ENCODE measurements at regions not wholly inside any gene's neighbourhood (a gene's known extent, or its start where the extent isn't known, plus 50 kb on each side); places are given as distances from the start of the nearest gene placed in this dataset.

- TF ChIP-seq ELF1 (IDR thresholded peaks at IDR 0.05; ENCODE audit: borderline replicate concordance, low read depth), result no peak
- TF ChIP-seq POLR2AphosphoS5 (IDR thresholded peaks at IDR 0.05; ENCODE audit: low read depth, low read length), result no peak
- TF ChIP-seq POLR2A (IDR thresholded peaks at IDR 0.05; ENCODE audit: borderline replicate concordance, extremely low read depth, insufficient read depth, insufficient read length), result no peak
- TF ChIP-seq, protein P1, sequence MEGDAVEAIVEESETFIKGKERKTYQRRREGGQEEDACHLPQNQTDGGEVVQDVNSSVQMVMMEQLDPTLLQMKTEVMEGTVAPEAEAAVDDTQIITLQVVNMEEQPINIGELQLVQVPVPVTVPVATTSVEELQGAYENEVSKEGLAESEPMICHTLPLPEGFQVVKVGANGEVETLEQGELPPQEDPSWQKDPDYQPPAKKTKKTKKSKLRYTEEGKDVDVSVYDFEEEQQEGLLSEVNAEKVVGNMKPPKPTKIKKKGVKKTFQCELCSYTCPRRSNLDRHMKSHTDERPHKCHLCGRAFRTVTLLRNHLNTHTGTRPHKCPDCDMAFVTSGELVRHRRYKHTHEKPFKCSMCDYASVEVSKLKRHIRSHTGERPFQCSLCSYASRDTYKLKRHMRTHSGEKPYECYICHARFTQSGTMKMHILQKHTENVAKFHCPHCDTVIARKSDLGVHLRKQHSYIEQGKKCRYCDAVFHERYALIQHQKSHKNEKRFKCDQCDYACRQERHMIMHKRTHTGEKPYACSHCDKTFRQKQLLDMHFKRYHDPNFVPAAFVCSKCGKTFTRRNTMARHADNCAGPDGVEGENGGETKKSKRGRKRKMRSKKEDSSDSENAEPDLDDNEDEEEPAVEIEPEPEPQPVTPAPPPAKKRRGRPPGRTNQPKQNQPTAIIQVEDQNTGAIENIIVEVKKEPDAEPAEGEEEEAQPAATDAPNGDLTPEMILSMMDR (IDR thresholded peaks at IDR 0.05 in 2 of 3, conservative IDR thresholded peaks at IDR 0.05 in 1 of 3; ENCODE audit: borderline replicate concordance in 1 of 3, insufficient read depth in 1 of 3, low read depth in 2 of 3, low read length in 2 of 3), result no peak
- TF ChIP-seq ZBTB33 (IDR thresholded peaks at IDR 0.05; ENCODE audit: extremely low read depth, insufficient replicate concordance, low read length), result no peak
- no peak for TF ChIP-seq REST (IDR thresholded peaks at IDR 0.05; ENCODE audit: low read depth)
- TF ChIP-seq FOSL1 (IDR thresholded peaks at IDR 0.05; ENCODE audit: low read depth), result no peak
- TF ChIP-seq SP1 (IDR thresholded peaks at IDR 0.05; ENCODE audit: low read depth), result no peak
- no peak for TF ChIP-seq ATF3 (IDR thresholded peaks at IDR 0.05)
- no peak for TF ChIP-seq CBX3 (IDR thresholded peaks at IDR 0.05; ENCODE audit: low read depth)
- TF ChIP-seq EZH2 (IDR thresholded peaks at IDR 0.05), result no peak
- TF ChIP-seq SIN3A (IDR thresholded peaks at IDR 0.05; ENCODE audit: low read depth), result no peak
- TF ChIP-seq EGR1 (IDR thresholded peaks at IDR 0.05; ENCODE audit: low read depth), result no peak
- no peak for TF ChIP-seq TCF7L2 (IDR thresholded peaks at IDR 0.05; ENCODE audit: borderline replicate concordance, extremely low read depth, insufficient read depth, insufficient read length)
- H3K79me2 ChIP-seq (ENCODE audit: insufficient read depth, low read length), result no peaks in the 10 kb centered on the region
- no peaks in the 10 kb centered on the region for H3K36me3 ChIP-seq (ENCODE audit: control insufficient read depth in 1 of 2, insufficient read depth in 2 of 2, low read length in 2 of 2)
- ChIA-PET RAD21 (ENCODE audit: low non-redundant PET in 1 of 2, low total read pairs in 2 of 2, uncharacterized antibody in 2 of 2, unreplicated experiment in 2 of 2) (no interaction called here), CTCF (no interaction called here), POLR2A (no interaction called here)
- intact Hi-C loops (cut with micrococcal nuclease), result no loop called here
- no peak overlapping the region for H3K4me2 ChIP-seq (ENCODE audit: low read length)
- H2AFZ ChIP-seq (ENCODE audit: low read depth, low read length, poor library complexity, severe bottlenecking), result no peak overlapping the region
- ATAC-seq, result no peak
- no peak overlapping the region for H3K27ac ChIP-seq (ENCODE audit: low read depth, low read length)
- H3K9me2 ChIP-seq (ENCODE audit: insufficient read depth), result no peaks in the 10 kb centered on the region
- no peak overlapping the region for H3K9ac ChIP-seq (ENCODE audit: low read length)
- H3K27me3 ChIP-seq (ENCODE audit: insufficient read depth, low read length), result peaks cover 27% of the 10 kb centered on the region
- H3K9me3 ChIP-seq (ENCODE audit: control insufficient read depth in 1 of 2, insufficient read depth in 1 of 2, low read depth in 1 of 2, low read length in 2 of 2), result no peaks in the 10 kb centered on the region
- no peaks in the 10 kb centered on the region for H4K20me1 ChIP-seq (ENCODE audit: insufficient read depth)
- BruUV-seq (replicated peaks), result no TSS peak
- no peak for DNase-seq (ENCODE audit: low read depth, low spot score)
- H3K4me3 ChIP-seq (replicated peaks in 1 of 2; ENCODE audit: low read depth in 1 of 2, low read length in 2 of 2), result no peak overlapping the region
- no peaks in the 10 kb centered on the region for H3K4me1 ChIP-seq (ENCODE audit: control insufficient read depth in 1 of 2, insufficient read depth in 2 of 2, low read length in 2 of 2)
Observed at GRCh38 chr2:3097804-3098203, 279.8 kb downstream of the EIPR1 start.

Data from HCT116 (cell line).